ENCODE measurements at regions not wholly inside any gene's neighbourhood (a gene's known extent, or its start where the extent isn't known, plus 50 kb on each side); places are given as distances from the start of the nearest gene placed in this dataset.

DNA sequence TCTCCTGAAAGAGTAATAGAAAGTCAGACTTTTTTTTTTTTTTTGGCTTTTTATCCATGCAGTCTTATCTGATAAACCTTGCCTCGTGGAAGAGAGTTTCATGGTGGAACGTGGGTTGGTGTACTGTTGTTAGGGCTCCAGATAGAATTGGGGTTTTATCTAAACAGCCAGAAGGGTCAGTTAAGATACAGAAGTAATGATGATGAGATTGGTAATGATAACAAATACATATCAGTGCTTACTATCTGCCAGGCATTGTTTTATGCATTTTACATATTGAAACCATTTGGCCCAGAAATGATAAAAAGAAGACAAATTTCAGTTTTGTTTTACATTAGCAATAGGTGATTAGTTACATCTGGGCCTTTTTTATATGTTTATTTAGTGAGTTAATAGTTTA lies 372.8 kb upstream of the PRICKLE1 start:
- H3K9me3 ChIP-seq (replicated peaks in 1 of 2; ENCODE audit: control insufficient read depth in 1 of 2, insufficient read depth in 1 of 2, low read length in 2 of 2): peaks cover 0 to 4% of the 10 kb centered on the region in 2 donors
- no peak overlapping the region for H2AFZ ChIP-seq (ENCODE audit: insufficient read depth, low read depth, low read length, poor library complexity, severe bottlenecking)
- Mint-ChIP-seq H3K27me3 (ENCODE audit: low read depth in 3 of 3) (no peaks in the 10 kb centered on the region), H3K4me1 (no peaks in the 10 kb centered on the region), H3K4me3 (no peak overlapping the region), H3K9me3 (peaks cover 0 to 4% (median 0%) of the 10 kb centered on the region in 7 donors), H3K27ac (no peak overlapping the region), H3K36me3 (no peaks in the 10 kb centered on the region)
- no peaks in the 10 kb centered on the region for H3K36me3 ChIP-seq (replicated peaks in 1 of 2; ENCODE audit: control insufficient read depth in 1 of 2, insufficient read depth in 2 of 2, low read length in 2 of 2)
- TF ChIP-seq, protein P1, sequence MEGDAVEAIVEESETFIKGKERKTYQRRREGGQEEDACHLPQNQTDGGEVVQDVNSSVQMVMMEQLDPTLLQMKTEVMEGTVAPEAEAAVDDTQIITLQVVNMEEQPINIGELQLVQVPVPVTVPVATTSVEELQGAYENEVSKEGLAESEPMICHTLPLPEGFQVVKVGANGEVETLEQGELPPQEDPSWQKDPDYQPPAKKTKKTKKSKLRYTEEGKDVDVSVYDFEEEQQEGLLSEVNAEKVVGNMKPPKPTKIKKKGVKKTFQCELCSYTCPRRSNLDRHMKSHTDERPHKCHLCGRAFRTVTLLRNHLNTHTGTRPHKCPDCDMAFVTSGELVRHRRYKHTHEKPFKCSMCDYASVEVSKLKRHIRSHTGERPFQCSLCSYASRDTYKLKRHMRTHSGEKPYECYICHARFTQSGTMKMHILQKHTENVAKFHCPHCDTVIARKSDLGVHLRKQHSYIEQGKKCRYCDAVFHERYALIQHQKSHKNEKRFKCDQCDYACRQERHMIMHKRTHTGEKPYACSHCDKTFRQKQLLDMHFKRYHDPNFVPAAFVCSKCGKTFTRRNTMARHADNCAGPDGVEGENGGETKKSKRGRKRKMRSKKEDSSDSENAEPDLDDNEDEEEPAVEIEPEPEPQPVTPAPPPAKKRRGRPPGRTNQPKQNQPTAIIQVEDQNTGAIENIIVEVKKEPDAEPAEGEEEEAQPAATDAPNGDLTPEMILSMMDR (IDR thresholded peaks at IDR 0.05): no peak
- H3K4me3 ChIP-seq (replicated peaks in 1 of 3; ENCODE audit: low read depth in 2 of 3, low read length in 3 of 3): no peak overlapping the region
- H3K4me1 ChIP-seq (ENCODE audit: control insufficient read depth in 1 of 2, insufficient read depth in 2 of 2, low read length in 2 of 2): no peaks in the 10 kb centered on the region
- no peaks in the 10 kb centered on the region for H3K27me3 ChIP-seq (ENCODE audit: control insufficient read depth in 2 of 2, insufficient read depth in 2 of 2, low read length in 2 of 2)
- no peaks in the 10 kb centered on the region for H3K79me2 ChIP-seq (ENCODE audit: insufficient read depth, low read length)
- H3K4me2 ChIP-seq (replicated peaks; ENCODE audit: extremely low read depth, low read length, poor library complexity, severe bottlenecking): no peak overlapping the region
- no peaks in the 10 kb centered on the region for H4K20me1 ChIP-seq (ENCODE audit: insufficient read depth, low read length)
- no peak overlapping the region for H3K9ac ChIP-seq (ENCODE audit: insufficient read depth, low read length, poor library complexity, severe bottlenecking)
- no peak overlapping the region for H3K27ac ChIP-seq (ENCODE audit: low read depth in 1 of 2, low read length in 2 of 2)
- 79% methylated on average over 2 of the region's 2 CpGs for WGBS (ENCODE audit: insufficient coverage)
- intact Hi-C loops (cut with micrococcal nuclease): no loop called here
- DNase-seq: no peak

GRCh38 chr12:42961395-42961794 lies 371.8 kb upstream of the PRICKLE1 start:
- H4K20me1 ChIP-seq (ENCODE audit: insufficient read depth, low read length): no peaks in the 10 kb centered on the region
- TF ChIP-seq, protein P1 (IDR thresholded peaks at IDR 0.05): no peak
- no peak overlapping the region for H3K9ac ChIP-seq (ENCODE audit: insufficient read depth, low read length, poor library complexity, severe bottlenecking)
- Mint-ChIP-seq H3K4me3 (no peak overlapping the region), H3K36me3 (no peaks in the 10 kb centered on the region), H3K4me1 (no peaks in the 10 kb centered on the region), H3K27ac (no peak overlapping the region), H3K27me3 (ENCODE audit: low read depth in 3 of 3) (no peaks in the 10 kb centered on the region), H3K9me3 (peaks cover 0 to 4% (median 0%) of the 10 kb centered on the region in 7 donors)
- intact Hi-C loops (cut with micrococcal nuclease): no loop called here
- no peaks in the 10 kb centered on the region for H3K79me2 ChIP-seq (ENCODE audit: insufficient read depth, low read length)
- H2AFZ ChIP-seq (ENCODE audit: insufficient read depth, low read depth, low read length, poor library complexity, severe bottlenecking): no peak overlapping the region
- H3K27ac ChIP-seq (ENCODE audit: low read depth in 1 of 2, low read length in 2 of 2): no peak overlapping the region
- no peak overlapping the region for H3K4me2 ChIP-seq (replicated peaks; ENCODE audit: extremely low read depth, low read length, poor library complexity, severe bottlenecking)
- no peaks in the 10 kb centered on the region for H3K36me3 ChIP-seq (replicated peaks in 1 of 2; ENCODE audit: control insufficient read depth in 1 of 2, insufficient read depth in 2 of 2, low read length in 2 of 2)
- peaks cover 0 to 4% of the 10 kb centered on the region in 2 donors for H3K9me3 ChIP-seq (replicated peaks in 1 of 2; ENCODE audit: control insufficient read depth in 1 of 2, insufficient read depth in 1 of 2, low read length in 2 of 2)
- WGBS (ENCODE audit: insufficient coverage): no CpG with 5 or more reads among the region's 3 CpGs
- H3K4me1 ChIP-seq (ENCODE audit: control insufficient read depth in 1 of 2, insufficient read depth in 2 of 2, low read length in 2 of 2): no peaks in the 10 kb centered on the region
- no peaks in the 10 kb centered on the region for H3K27me3 ChIP-seq (ENCODE audit: control insufficient read depth in 2 of 2, insufficient read depth in 2 of 2, low read length in 2 of 2)
- DNase-seq: no peak
- no peak overlapping the region for H3K4me3 ChIP-seq (replicated peaks in 1 of 3; ENCODE audit: low read depth in 2 of 3, low read length in 3 of 3)
